SIG-M5 treated with dmso at 0.1 percent for 504 hours (cell line): ENCODE measurements at regions not wholly inside any gene's neighbourhood (a gene's known extent, or its start where the extent isn't known, plus 50 kb on each side); places are given as distances from the start of the nearest gene placed in this dataset.
"Not testable (repeated sequence)": the region's sequence is repeated elsewhere in the genome, so short reads cannot be mapped to it uniquely, and the experiment has no call there.

ENCODE experiments used
- DNase-seq: peaks from one replicate; lab custom pipeline; 2025; ENCODE audit not compliant: unreplicated experiment; lab: John Stamatoyannopoulos, UW

- DNase-seq = not testable (repeated sequence)
These were observed 59.1 kb upstream of the NBPF11 start for GRCh38 chr1:148211191-148211590.

GRCh38 chr1:148210624-148211023 is 58.5 kb upstream of the NBPF11 start:
- not testable (repeated sequence) for DNase-seq

GRCh38 chr1:148210166-148210565 is 58.1 kb upstream of the NBPF11 start:
- DNase-seq = not testable (repeated sequence)

- DNase-seq = not testable (repeated sequence)
These were observed 49.9 kb upstream of the NBPF11 start for GRCh38 chr1:148202013-148202412.
